K562 (cell line): ENCODE measurements at regions not wholly inside any gene's neighbourhood (a gene's known extent, or its start where the extent isn't known, plus 50 kb on each side); places are given as distances from the start of the nearest gene placed in this dataset.

ENCODE experiments used
- MAFK ChIP-seq: IDR thresholded peaks from 2 replicates; pipeline ENCODE4 v1.6.1; 2011; ENCODE audit warnings: low read length, improper control_type of control experiment
- MYBL2 ChIP-seq, 2 experiments: fragments of 450-650 bp in 1 of 2; sonication (generic) in 1 of 2; formaldehyde crosslinking in 1 of 2; IDR thresholded peaks; 2 replicates each; pipeline versions ENCODE4 v1.6.1 to v1.8.1; 2017 to 2022; ENCODE audit warnings: borderline replicate concordance in 1 of 2, inconsistent platforms in 1 of 2, low read depth in 1 of 2, mild to moderate bottlenecking in 1 of 2, missing genetic modification reagents in 1 of 2, moderate library complexity in 1 of 2
- PHF8 ChIP-seq: fragments of 200-600 bp; sonication (generic); IDR thresholded peaks from 2 replicates; pipeline ENCODE4 v1.6.1; 2012; ENCODE audit warnings: mixed run types, mild to moderate bottlenecking, inconsistent platforms, low read length, moderate library complexity, borderline replicate concordance
- POLR2A ChIP-seq: fragments of 450-650 bp; conservative IDR thresholded peaks from 2 replicates; pipeline ENCODE4 v1.6.1; 2016
- USF1 ChIP-seq: sonication (generic); formaldehyde crosslinking; IDR thresholded peaks from 2 replicates; pipeline ENCODE4 v1.9.0; 2022; ENCODE audit warnings: mild to moderate bottlenecking, missing genetic modification reagents
- ZBTB26 ChIP-seq: fragments of 450-650 bp; formaldehyde crosslinking; IDR thresholded peaks from 2 replicates; pipeline ENCODE4 v1.4.0; 2022; ENCODE audit warnings: missing genetic modification characterization
- ZNF274 ChIP-seq: IDR thresholded peaks from 2 replicates; pipeline ENCODE4 v1.6.1; 2011; ENCODE audit warnings: low read depth, mild to moderate bottlenecking, low read length, moderate library complexity, borderline replicate concordance
- ZNF318 ChIP-seq, 2 experiments: fragments of 450-650 bp; IDR thresholded peaks; 2 replicates each; pipeline ENCODE4 v1.6.1; 2016; ENCODE audit warnings: mild to moderate bottlenecking in 2 of 2, borderline replicate concordance in 1 of 2, low read depth in 1 of 2, moderate library complexity in 1 of 2

GRCh38 chr19:30717381-30717780 lies 345.2 kb downstream of the ZNF536 start:
- TF ChIP-seq PHF8, result no peak
- TF ChIP-seq USF1, result no peak
- no peak for TF ChIP-seq ZBTB26 (CRISPR knock-in tag)
- TF ChIP-seq MAFK, result no peak
- TF ChIP-seq ZNF274, result no peak
- TF ChIP-seq ZNF318 (IDR thresholded peaks at IDR 0.05; ENCODE audit: borderline replicate concordance in 1 of 2, low read depth in 1 of 2), result no peak
- no peak for TF ChIP-seq POLR2A
- TF ChIP-seq MYBL2 (IDR thresholded peaks at IDR 0.05; ENCODE audit: low read depth), result no peak
- no peak for TF ChIP-seq MYBL2 (CRISPR knock-in tag; IDR thresholded peaks at IDR 0.05; ENCODE audit: borderline replicate concordance)
